GM23338 (cell line): ENCODE measurements at regions not wholly inside any gene's neighbourhood (a gene's known extent, or its start where the extent isn't known, plus 50 kb on each side); places are given as distances from the start of the nearest gene placed in this dataset.

ENCODE experiments used
- CTCF ChIP-seq, 2 experiments: fragments of 200-600 bp in 1 of 2; sonication (generic) in 1 of 2; conservative IDR thresholded peaks; 2 replicates each; pipeline versions ENCODE4 v1.5.1 to v1.6.1; 2016 to 2017; ENCODE audit warnings: antibody characterized with exemption in 2 of 2, low read depth in 2 of 2, mild to moderate bottlenecking in 2 of 2, moderate library complexity in 1 of 2
- EZH2 ChIP-seq: fragments of 200-600 bp; sonication (generic); IDR thresholded peaks from one replicate; pipeline ENCODE4 v1.8.0; 2017; ENCODE audit warnings: antibody characterized with exemption, mild to moderate bottlenecking, low read depth; ENCODE audit not compliant: unreplicated experiment
- JUNB ChIP-seq: IDR thresholded peaks from one replicate; pipeline ENCODE4 v1.6.1; 2016; ENCODE audit warnings: antibody characterized with exemption; ENCODE audit not compliant: unreplicated experiment
- POLR2AphosphoS5 ChIP-seq: IDR thresholded peaks from 2 replicates; pipeline ENCODE4 v1.6.1; 2016; ENCODE audit warnings: antibody characterized with exemption, low read depth

GRCh38 chr2:44101246-44101645 lies 67.4 kb upstream of the PPM1B start:
- TF ChIP-seq CTCF (conservative IDR thresholded peaks at IDR 0.05; ENCODE audit: low read depth in 2 of 2) (no peak), EZH2 (no peak), JUNB (no peak), POLR2AphosphoS5 (no peak)
